PC-9 (cell line): ENCODE measurements at regions not wholly inside any gene's neighbourhood (a gene's known extent, or its start where the extent isn't known, plus 50 kb on each side); places are given as distances from the start of the nearest gene placed in this dataset.

Source experiments
- BruUV-seq: library from RNA; stranded (reverse); fragments of 400-500 nt; replicated peaks from 2 replicates; lab custom pipeline; 2021; lab: Mats Ljungman, UMichigan
- CTCF ChIA-PET: fragments of 300-600 bp; sonication (Branson Sonifier 250); formaldehyde crosslinking; loops from one replicate; lab custom pipeline; 2022; ENCODE audit warnings: antibody characterized with exemption; lab: Charles Lee
- POLR2A ChIA-PET: fragments of 300-600 bp; sonication (Branson Sonifier 250); formaldehyde crosslinking; loops from one replicate; lab custom pipeline; 2022; ENCODE audit warnings: antibody characterized with exemption; ENCODE audit not compliant: unreplicated experiment; lab: Charles Lee
- DNase-seq, 2 experiments: peaks; one replicate each; pipeline versions ENCODE4 v3.0.0 to v3.0.0-alpha.2; 2015 to 2022; ENCODE audit warnings: mixed read lengths in 1 of 2
- H2AFZ ChIP-seq: fragments of 200-600 bp; sonication (generic); 2 replicates; pipeline ENCODE4 v1.8.1; 2017; ENCODE audit warnings: antibody characterized with exemption
- H3F3A ChIP-seq: fragments of 200-600 bp; sonication (generic); 2 replicates; pipeline ENCODE4 v1.8.1; 2017; ENCODE audit warnings: antibody characterized with exemption, mild to moderate bottlenecking, low read depth; ENCODE audit not compliant: insufficient read depth
- H3K27ac ChIP-seq: fragments of 200-600 bp; sonication (generic); 2 replicates; pipeline ENCODE4 v1.6.1; 2016; ENCODE audit warnings: mixed run types
- H3K27me3 ChIP-seq: fragments of 200-600 bp; sonication (generic); 2 replicates; pipeline ENCODE4 v1.6.1; 2016; ENCODE audit warnings: low read depth, mixed run types; ENCODE audit not compliant: insufficient read depth
- H3K36me3 ChIP-seq: fragments of 200-600 bp; sonication (generic); 2 replicates; pipeline ENCODE4 v1.6.1; 2016; ENCODE audit warnings: low read depth, mixed run types
- H3K4me1 ChIP-seq: fragments of 200-600 bp; sonication (generic); replicated peaks from 2 replicates; pipeline ENCODE4 v1.6.1; 2016; ENCODE audit warnings: mixed run types; ENCODE audit not compliant: insufficient read depth
- H3K4me2 ChIP-seq: fragments of 200-600 bp; sonication (generic); 2 replicates; pipeline ENCODE4 v1.6.1; 2017; ENCODE audit warnings: mixed run types
- H3K4me3 ChIP-seq: fragments of 200-600 bp; sonication (generic); 2 replicates; pipeline ENCODE4 v1.6.1; 2016; ENCODE audit warnings: mixed run types
- H3K79me2 ChIP-seq: fragments of 200-600 bp; sonication (generic); 2 replicates; pipeline ENCODE4 v1.6.1; 2017; ENCODE audit warnings: low read depth, mixed run types
- H3K9me2 ChIP-seq: fragments of 200-600 bp; sonication (generic); 2 replicates; pipeline ENCODE4 v1.8.1; 2017; ENCODE audit warnings: mild to moderate bottlenecking; ENCODE audit not compliant: insufficient read depth
- H3K9me3 ChIP-seq: fragments of 200-600 bp; sonication (generic); 2 replicates; pipeline ENCODE4 v1.8.1; 2016; ENCODE audit warnings: low read depth; ENCODE audit not compliant: insufficient read depth
- H4K20me1 ChIP-seq: fragments of 200-600 bp; sonication (generic); 2 replicates; pipeline ENCODE4 v1.8.1; 2017; ENCODE audit not compliant: insufficient read depth
- EZH2 ChIP-seq: fragments of 200-600 bp; sonication (generic); IDR thresholded peaks from 2 replicates; pipeline ENCODE4 v1.8.0; 2017; ENCODE audit warnings: antibody characterized with exemption, low read depth
- intact Hi-C: fragments of 100-400 bp; cut with micrococcal nuclease; formaldehyde crosslinking; loops from one replicate; pipeline ENCODE4 v1.10.0; 2022; ENCODE audit not compliant: unreplicated experiment
- TF ChIP-seq, protein P1 (sequence below): fragments of 200-600 bp; sonication (generic); conservative IDR thresholded peaks from 2 replicates; pipeline ENCODE4 v1.6.1; 2017; ENCODE audit warnings: mixed run types, antibody characterized with exemption, mild to moderate bottlenecking, moderate library complexity

DNA sequence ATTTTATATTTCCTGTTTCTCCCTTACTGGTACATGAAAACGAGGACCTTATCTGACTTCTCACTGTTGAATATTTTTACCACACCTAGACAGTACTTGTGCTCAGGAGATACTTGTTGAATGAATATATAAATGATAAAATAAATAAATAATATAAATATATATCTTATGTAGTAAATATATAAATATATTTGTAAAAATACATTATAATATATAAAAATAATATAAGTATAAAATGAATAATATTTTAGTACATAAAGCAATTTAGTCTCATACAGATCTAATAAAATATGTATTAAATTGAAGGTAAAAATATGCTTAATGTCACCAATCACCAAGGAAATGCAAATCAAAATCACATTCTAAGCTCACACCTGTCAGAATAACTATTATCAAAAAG is 360.6 kb downstream of the EFNA5 start:
- Histone ChIP-seq H3K9me2 (no peaks in the 10 kb centered on the region), H2AFZ (no peak overlapping the region), H3K79me2 (no peaks in the 10 kb centered on the region), H3K4me1 (no peaks in the 10 kb centered on the region), H3K36me3 (no peaks in the 10 kb centered on the region), H3K9me3 (no peaks in the 10 kb centered on the region), H3K27ac (no peak overlapping the region), H3K4me2 (no peak overlapping the region), H4K20me1 (no peaks in the 10 kb centered on the region), H3K4me3 (no peak overlapping the region), H3F3A (no peaks in the 10 kb centered on the region), H3K27me3 (no peaks in the 10 kb centered on the region)
- BruUV-seq, result no TSS peak
- TF ChIP-seq EZH2, result no peak
- TF ChIP-seq, protein P1, sequence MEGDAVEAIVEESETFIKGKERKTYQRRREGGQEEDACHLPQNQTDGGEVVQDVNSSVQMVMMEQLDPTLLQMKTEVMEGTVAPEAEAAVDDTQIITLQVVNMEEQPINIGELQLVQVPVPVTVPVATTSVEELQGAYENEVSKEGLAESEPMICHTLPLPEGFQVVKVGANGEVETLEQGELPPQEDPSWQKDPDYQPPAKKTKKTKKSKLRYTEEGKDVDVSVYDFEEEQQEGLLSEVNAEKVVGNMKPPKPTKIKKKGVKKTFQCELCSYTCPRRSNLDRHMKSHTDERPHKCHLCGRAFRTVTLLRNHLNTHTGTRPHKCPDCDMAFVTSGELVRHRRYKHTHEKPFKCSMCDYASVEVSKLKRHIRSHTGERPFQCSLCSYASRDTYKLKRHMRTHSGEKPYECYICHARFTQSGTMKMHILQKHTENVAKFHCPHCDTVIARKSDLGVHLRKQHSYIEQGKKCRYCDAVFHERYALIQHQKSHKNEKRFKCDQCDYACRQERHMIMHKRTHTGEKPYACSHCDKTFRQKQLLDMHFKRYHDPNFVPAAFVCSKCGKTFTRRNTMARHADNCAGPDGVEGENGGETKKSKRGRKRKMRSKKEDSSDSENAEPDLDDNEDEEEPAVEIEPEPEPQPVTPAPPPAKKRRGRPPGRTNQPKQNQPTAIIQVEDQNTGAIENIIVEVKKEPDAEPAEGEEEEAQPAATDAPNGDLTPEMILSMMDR, result no peak
- ChIA-PET CTCF (no interaction called here), POLR2A (no interaction called here)
- no peak for DNase-seq
- intact Hi-C loops, result no loop called here

GRCh38 chr5:107306594-107306993 is 364.1 kb downstream of the EFNA5 start:
- no peaks in the 10 kb centered on the region for H3F3A ChIP-seq
- H3K9me2 ChIP-seq, result no peaks in the 10 kb centered on the region
- H3K79me2 ChIP-seq, result no peaks in the 10 kb centered on the region
- H4K20me1 ChIP-seq, result no peaks in the 10 kb centered on the region
- BruUV-seq, result no TSS peak
- ChIA-PET CTCF (interaction anchor here (0.6 kb wide), 2 partner anchors 10 to 22 kb away, joined by 3 read pairs; no protein-coding TSS in a partner anchor), POLR2A (no interaction called here)
- no peaks in the 10 kb centered on the region for H3K36me3 ChIP-seq
- intact Hi-C loops, result no loop called here
- H3K4me3 ChIP-seq, result no peak overlapping the region
- no peaks in the 10 kb centered on the region for H3K9me3 ChIP-seq
- no peak overlapping the region for H3K4me2 ChIP-seq
- no peak overlapping the region for H2AFZ ChIP-seq
- H3K27ac ChIP-seq, result no peak overlapping the region
- H3K4me1 ChIP-seq, result no peaks in the 10 kb centered on the region
- TF ChIP-seq EZH2, result no peak
- TF ChIP-seq, protein P1, result no peak
- no peak for DNase-seq
- no peaks in the 10 kb centered on the region for H3K27me3 ChIP-seq

DNA sequence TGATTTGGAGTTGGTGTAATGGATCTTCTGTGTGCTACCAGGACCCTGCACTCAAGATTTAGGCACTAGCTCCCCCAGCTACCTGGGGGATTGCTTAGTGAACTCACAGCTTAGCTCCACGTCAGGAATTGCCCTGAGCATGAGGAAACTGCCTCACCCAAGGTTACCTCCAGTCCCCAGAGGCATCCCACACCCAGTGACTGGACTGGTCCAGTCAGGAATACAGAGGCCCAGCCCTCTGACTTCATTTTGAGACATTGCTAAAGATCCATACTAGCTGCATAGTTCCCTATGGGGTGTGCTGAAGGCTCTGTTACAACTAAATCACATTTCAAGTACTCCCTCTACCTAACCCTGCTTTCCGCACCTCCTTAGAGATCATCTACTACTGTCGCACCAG is 364.7 kb downstream of the EFNA5 start:
- Histone ChIP-seq H2AFZ (no peak overlapping the region), H3K9me2 (no peaks in the 10 kb centered on the region), H4K20me1 (no peaks in the 10 kb centered on the region), H3K9me3 (no peaks in the 10 kb centered on the region), H3K4me1 (no peaks in the 10 kb centered on the region), H3K4me2 (no peak overlapping the region), H3K27me3 (no peaks in the 10 kb centered on the region), H3K79me2 (no peaks in the 10 kb centered on the region), H3F3A (no peaks in the 10 kb centered on the region), H3K27ac (no peak overlapping the region), H3K36me3 (no peaks in the 10 kb centered on the region), H3K4me3 (no peak overlapping the region)
- no peak for DNase-seq
- no peak for TF ChIP-seq EZH2
- TF ChIP-seq, protein P1, result no peak
- CTCF ChIA-PET, result interaction anchor here (0.6 kb wide), 2 partner anchors 22 to 439 kb away, joined by 3 to 4 read pairs; no protein-coding TSS in a partner anchor
- intact Hi-C loops, result no loop called here
- POLR2A ChIA-PET, result no interaction called here
- no TSS peak for BruUV-seq
